ENCODE measurements at regions not wholly inside any gene's neighbourhood (a gene's known extent, or its start where the extent isn't known, plus 50 kb on each side); places are given as distances from the start of the nearest gene placed in this dataset.

DNA sequence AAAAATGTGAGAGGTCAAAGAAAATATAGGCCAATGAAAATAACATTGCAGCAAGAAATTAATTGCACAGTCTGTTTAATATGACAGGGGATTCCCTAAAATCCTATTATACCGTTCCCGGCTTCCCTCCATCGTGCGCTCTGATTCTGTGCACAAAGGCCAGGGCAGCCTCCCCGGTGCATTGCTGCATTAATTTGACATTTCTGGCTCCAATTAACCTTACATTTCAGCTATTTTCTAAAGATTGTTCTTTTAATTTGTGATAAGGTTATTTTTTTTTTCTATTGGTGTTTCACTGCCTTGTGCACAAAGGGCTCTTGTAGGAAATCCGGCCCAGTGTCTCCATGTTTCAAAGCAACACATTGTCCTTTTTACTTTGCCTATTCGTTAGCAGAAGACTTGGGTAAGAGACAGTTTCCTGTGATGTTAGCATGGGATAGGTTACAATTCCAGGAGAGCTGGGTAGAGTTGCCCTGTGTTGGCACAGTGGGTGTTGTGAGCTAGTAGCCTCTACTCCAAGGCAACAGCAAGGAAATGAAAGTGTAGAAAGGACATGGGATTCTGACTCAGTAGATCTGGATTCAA is 257.3 kb upstream of the IGF1R start:
- TF ChIP-seq, protein P1, sequence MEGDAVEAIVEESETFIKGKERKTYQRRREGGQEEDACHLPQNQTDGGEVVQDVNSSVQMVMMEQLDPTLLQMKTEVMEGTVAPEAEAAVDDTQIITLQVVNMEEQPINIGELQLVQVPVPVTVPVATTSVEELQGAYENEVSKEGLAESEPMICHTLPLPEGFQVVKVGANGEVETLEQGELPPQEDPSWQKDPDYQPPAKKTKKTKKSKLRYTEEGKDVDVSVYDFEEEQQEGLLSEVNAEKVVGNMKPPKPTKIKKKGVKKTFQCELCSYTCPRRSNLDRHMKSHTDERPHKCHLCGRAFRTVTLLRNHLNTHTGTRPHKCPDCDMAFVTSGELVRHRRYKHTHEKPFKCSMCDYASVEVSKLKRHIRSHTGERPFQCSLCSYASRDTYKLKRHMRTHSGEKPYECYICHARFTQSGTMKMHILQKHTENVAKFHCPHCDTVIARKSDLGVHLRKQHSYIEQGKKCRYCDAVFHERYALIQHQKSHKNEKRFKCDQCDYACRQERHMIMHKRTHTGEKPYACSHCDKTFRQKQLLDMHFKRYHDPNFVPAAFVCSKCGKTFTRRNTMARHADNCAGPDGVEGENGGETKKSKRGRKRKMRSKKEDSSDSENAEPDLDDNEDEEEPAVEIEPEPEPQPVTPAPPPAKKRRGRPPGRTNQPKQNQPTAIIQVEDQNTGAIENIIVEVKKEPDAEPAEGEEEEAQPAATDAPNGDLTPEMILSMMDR (IDR thresholded peaks at IDR 0.05; ENCODE audit: insufficient read depth, low read depth, low read length, missing control alignments), result no peak
- DNase-seq (ENCODE audit: low read depth), result no peak
- H3K4me3 ChIP-seq (ENCODE audit: low read depth, low read length), result no peak overlapping the region

DNA sequence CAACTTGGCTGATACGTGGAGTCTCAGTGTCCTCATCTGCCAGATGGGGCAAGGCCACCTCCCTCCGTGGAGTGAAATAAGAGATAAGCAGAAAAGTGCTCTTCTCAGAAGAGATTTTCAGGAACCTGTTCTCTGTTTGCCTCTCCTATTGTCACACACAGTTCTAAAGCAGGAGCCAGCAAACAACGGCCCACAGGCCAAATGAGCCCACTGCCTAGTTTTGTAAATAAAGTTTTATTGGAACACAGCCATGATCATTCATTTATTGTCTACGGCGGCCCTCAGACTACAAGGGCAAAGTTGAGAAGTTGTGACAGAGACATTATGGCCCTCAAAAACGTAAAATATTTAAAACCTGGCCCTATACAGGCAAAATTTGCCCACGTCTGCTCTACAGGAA is 256.8 kb upstream of the IGF1R start:
- no peak overlapping the region for H3K4me3 ChIP-seq (ENCODE audit: low read depth, low read length)
- DNase-seq (ENCODE audit: low read depth), result no peak
- TF ChIP-seq, protein P1 (IDR thresholded peaks at IDR 0.05; ENCODE audit: insufficient read depth, low read depth, low read length, missing control alignments), result no peak

DNA sequence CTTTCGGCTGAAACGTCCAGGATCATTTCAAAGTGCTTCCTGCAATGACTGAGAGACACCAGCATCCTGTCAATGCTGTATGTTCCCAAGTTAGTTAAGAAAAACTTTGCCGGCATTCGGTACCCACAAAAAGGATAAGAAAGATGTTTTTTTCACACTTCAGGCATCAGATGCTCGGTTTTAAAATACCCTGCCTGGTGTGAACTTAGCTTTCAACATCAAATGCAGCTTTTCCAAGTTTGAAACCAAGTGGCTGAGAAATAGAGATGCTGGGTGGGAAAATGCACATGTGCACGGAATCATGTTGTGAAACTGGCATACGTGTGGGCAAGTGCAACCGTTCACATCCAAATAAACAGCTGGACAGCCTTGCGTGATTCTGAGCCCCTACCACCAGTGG is 254.9 kb upstream of the IGF1R start:
- no peak for DNase-seq (ENCODE audit: low read depth)
- H3K4me3 ChIP-seq (ENCODE audit: low read depth, low read length), result no peak overlapping the region
- TF ChIP-seq, protein P1 (IDR thresholded peaks at IDR 0.05; ENCODE audit: insufficient read depth, low read depth, low read length, missing control alignments), result no peak

DNA sequence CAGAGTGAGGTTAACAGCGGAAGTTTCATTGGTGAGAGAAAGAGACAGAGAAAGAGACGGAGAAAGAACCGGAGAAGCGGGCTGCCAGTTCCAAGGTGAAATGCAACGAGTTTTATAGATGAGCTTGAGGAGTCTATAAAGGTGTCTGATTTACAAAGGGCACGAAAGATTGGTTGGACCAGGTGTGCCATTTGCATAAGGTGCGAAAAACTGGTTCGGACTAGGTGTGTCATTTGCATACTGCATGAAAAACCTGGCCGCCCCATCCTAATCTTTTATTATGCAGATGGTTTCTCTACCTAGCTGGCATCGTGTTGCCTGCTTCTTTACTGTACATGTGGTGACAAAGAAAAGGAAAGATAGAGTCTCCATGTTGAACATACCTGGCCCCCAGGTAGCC is 253.8 kb upstream of the IGF1R start:
- no peak overlapping the region for H3K4me3 ChIP-seq (ENCODE audit: low read depth, low read length)
- TF ChIP-seq, protein P1 (IDR thresholded peaks at IDR 0.05; ENCODE audit: insufficient read depth, low read depth, low read length, missing control alignments), result no peak
- no peak for DNase-seq (ENCODE audit: low read depth)

DNA sequence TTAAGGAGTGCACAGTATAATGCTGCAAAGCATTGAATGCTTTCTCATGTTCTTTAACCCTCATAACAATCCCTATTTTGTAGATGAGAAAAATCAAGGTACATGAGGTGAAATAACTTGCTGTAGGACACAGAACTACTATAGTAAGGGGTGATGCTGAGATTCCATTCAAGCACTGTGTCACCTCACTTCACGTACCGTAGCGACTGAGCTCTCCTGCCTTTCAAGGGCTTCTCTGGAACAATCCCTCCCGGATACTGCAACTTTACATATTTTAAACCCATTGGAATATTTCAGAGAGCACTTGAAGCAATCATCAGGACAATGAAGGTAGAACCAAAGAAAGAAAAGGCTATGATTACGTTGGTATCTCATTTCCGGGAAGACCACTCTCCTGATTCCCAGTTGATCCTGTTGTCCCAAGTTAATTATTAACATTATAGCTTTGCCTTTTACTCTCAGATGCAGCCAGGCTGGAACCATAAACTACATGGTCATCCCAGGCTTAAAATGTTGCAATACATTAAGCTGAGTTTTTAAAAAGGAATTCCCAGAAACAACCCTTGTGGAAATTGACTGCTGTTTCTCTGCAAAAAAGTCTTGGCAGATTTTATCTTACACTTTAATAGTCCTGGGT is 252.2 kb upstream of the IGF1R start:
- no peak for DNase-seq (ENCODE audit: low read depth)
- TF ChIP-seq, protein P1 (IDR thresholded peaks at IDR 0.05; ENCODE audit: insufficient read depth, low read depth, low read length, missing control alignments), result no peak
- no peak overlapping the region for H3K4me3 ChIP-seq (ENCODE audit: low read depth, low read length)

DNA sequence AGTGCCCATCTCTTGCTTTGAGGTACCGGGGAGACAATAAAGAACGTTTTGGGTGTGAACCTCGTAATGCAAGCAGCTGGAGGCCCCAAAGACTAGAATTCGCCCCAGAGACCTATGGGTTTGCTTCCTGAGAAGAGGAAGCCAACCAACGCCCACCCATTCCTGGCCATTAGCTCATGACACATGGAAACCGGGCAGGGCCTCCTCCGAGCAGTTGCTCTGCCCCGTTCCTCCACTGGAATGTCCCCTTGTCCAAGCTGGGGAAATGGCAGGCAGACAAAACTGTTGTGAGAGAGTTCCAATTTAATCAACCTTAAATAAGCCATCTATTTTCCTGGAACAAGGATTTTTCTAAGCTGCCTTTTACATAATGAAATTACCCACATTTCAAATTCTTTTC is 250.9 kb upstream of the IGF1R start:
- no peak overlapping the region for H3K4me3 ChIP-seq (ENCODE audit: low read depth, low read length)
- DNase-seq (ENCODE audit: low read depth), result no peak
- TF ChIP-seq, protein P1 (IDR thresholded peaks at IDR 0.05; ENCODE audit: insufficient read depth, low read depth, low read length, missing control alignments), result no peak

DNA sequence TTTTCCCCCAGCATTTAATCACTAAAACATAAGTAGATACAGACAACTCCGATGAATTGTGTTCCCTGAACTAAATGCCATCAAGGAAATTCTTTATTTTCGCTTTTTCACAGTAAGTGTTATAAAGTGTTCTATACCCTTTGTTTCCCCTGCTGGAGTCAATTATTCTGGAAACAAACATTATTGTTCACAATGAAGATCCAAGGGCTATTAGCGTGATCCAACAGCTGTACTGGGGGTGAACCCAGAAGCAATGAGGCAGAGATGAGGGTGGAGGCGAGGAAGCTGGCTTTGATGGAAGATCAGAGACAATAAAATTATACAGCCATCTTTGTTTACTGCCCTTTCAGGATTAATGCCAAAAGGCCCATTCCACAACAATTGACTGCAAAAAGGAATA is 250.3 kb upstream of the IGF1R start:
- H3K4me3 ChIP-seq (ENCODE audit: low read depth, low read length), result no peak overlapping the region
- no peak for DNase-seq (ENCODE audit: low read depth)
- TF ChIP-seq, protein P1 (IDR thresholded peaks at IDR 0.05; ENCODE audit: insufficient read depth, low read depth, low read length, missing control alignments), result no peak
